22Rv1 (cell line): ENCODE measurements at regions not wholly inside any gene's neighbourhood (a gene's known extent, or its start where the extent isn't known, plus 50 kb on each side); places are given as distances from the start of the nearest gene placed in this dataset.
"Not testable (repeated sequence)": the region's sequence is repeated elsewhere in the genome, so short reads cannot be mapped to it uniquely, and the experiment has no call there.

Experiments
- ZFX ChIP-seq: fragments of 450-650 bp; IDR thresholded peaks from 2 replicates; pipeline ENCODE4 v1.6.1; 2017; ENCODE audit warnings: antibody characterized with exemption, borderline replicate concordance
- TF ChIP-seq, protein P1 (sequence below): fragments of 450-650 bp; IDR thresholded peaks from 2 replicates; pipeline ENCODE4 v1.5.1; 2017; ENCODE audit warnings: mild to moderate bottlenecking

DNA sequence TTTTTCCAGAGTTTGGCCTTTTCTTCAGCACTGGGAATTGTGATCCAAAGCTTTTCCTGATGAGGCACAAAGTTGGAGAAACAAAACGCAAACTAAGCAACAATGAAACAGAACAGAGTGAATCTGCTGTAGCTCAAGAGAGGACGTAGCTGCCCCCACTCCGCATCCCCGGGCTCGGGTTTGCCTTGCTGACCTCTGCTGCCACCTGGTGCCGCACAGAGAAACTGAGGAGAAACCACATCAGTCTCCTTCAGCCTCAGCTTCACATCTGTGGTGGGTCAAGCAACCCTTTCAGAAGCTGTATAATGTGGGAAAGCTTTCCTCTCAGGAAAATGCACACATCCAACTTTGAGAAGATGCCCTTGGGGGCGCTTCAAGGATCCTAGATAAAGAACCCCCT, 151.9 kb upstream of the PDCD2 start:
- TF ChIP-seq, protein P1, sequence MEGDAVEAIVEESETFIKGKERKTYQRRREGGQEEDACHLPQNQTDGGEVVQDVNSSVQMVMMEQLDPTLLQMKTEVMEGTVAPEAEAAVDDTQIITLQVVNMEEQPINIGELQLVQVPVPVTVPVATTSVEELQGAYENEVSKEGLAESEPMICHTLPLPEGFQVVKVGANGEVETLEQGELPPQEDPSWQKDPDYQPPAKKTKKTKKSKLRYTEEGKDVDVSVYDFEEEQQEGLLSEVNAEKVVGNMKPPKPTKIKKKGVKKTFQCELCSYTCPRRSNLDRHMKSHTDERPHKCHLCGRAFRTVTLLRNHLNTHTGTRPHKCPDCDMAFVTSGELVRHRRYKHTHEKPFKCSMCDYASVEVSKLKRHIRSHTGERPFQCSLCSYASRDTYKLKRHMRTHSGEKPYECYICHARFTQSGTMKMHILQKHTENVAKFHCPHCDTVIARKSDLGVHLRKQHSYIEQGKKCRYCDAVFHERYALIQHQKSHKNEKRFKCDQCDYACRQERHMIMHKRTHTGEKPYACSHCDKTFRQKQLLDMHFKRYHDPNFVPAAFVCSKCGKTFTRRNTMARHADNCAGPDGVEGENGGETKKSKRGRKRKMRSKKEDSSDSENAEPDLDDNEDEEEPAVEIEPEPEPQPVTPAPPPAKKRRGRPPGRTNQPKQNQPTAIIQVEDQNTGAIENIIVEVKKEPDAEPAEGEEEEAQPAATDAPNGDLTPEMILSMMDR = peak; percentile 36
- not testable (repeated sequence) for TF ChIP-seq ZFX
